Osteoblast (primary cell): ENCODE measurements at regions not wholly inside any gene's neighbourhood (a gene's known extent, or its start where the extent isn't known, plus 50 kb on each side); places are given as distances from the start of the nearest gene placed in this dataset. TPM values are rescaled to one million over a fixed set of nuclear protein-coding genes. Genes with fewer than 3 reads are reported as not detected.
A peak's percentile ranks its signal among the peaks of the same experiment; 100 is the strongest.

Experiments
- DNase-seq: peaks from one replicate; pipeline ENCODE4 v3.0.0; 2011; ENCODE audit warnings: low spot score, mixed read lengths; ENCODE audit not compliant: insufficient read length; ENCODE audit errors: missing footprints
- H2AFZ ChIP-seq: 2 replicates; pipeline ENCODE4 v1.6.0; 2011; ENCODE audit warnings: mild to moderate bottlenecking, low read length
- H3K27ac ChIP-seq: 2 replicates; pipeline ENCODE4 v1.5.1; 2011; ENCODE audit warnings: mild to moderate bottlenecking, low read depth, low read length, moderate library complexity
- H3K27me3 ChIP-seq: 2 replicates; pipeline ENCODE4 v1.6.0; 2012; ENCODE audit warnings: mild to moderate bottlenecking, control low read depth, inconsistent platforms, low read length, moderate library complexity; ENCODE audit not compliant: insufficient read depth
- H3K36me3 ChIP-seq: 2 replicates; pipeline ENCODE4 v1.5.1; 2011; ENCODE audit warnings: mild to moderate bottlenecking, low read length, control low read depth, moderate library complexity; ENCODE audit not compliant: insufficient read depth
- H3K4me1 ChIP-seq: 2 replicates; pipeline ENCODE4 v1.5.1; 2011; ENCODE audit warnings: mild to moderate bottlenecking, low read length, control low read depth, moderate library complexity; ENCODE audit not compliant: insufficient read depth
- H3K4me2 ChIP-seq: 2 replicates; pipeline ENCODE4 v1.6.0; 2011; ENCODE audit warnings: mild to moderate bottlenecking, low read length; ENCODE audit not compliant: insufficient read depth
- H3K4me3 ChIP-seq: fragments of 200-600 bp; sonication (generic); 3 replicates; pipeline ENCODE4 v1.5.1; 2012; ENCODE audit warnings: mild to moderate bottlenecking, low read length, inconsistent platforms; ENCODE audit not compliant: insufficient read depth
- H3K79me2 ChIP-seq: 2 replicates; pipeline ENCODE4 v1.6.0; 2012; ENCODE audit warnings: mild to moderate bottlenecking, low read length, control low read depth, inconsistent platforms; ENCODE audit not compliant: insufficient read depth
- H3K9me3 ChIP-seq: 2 replicates; pipeline ENCODE4 v1.5.1; 2011; ENCODE audit warnings: low read depth, low read length, control low read depth
- H4K20me1 ChIP-seq: 2 replicates; pipeline ENCODE4 v1.6.0; 2012; ENCODE audit warnings: mild to moderate bottlenecking, low read length, control low read depth; ENCODE audit not compliant: insufficient read depth
- small RNA-seq: library from RNA; depleted of rRNA; stranded (forward); fragments of <200 nt; gene quantifications from one replicate; pipeline ENCODE3, GENCODE V24; 2012
- TF ChIP-seq, protein P1 (sequence below): IDR thresholded peaks from 2 replicates; pipeline ENCODE4 v1.5.1; 2011; ENCODE audit warnings: mild to moderate bottlenecking, low read depth, low read length, moderate library complexity; ENCODE audit errors: extremely low read depth

DNA sequence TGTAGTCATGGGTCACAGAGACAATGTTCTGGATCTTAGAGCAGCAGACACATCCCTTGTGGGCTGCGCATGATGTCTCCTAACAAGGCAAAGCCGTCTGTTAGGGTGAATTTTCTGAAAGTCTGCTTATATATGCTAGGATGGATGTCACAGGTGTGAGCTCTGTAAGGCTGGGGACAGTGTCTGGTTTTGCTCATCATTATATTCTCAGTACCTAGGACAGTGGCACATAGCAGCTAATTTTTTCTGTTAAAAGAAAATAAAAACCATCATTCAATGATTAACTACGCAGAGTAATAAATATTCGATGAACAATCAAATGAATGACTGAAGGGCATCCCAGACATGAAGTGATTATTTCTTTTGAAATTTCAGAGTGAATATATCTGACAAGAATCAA lies 52.9 kb upstream of the FAM169A start:
- Histone ChIP-seq H3K4me3 (no peak overlapping the region), H3K36me3 (no peaks in the 10 kb centered on the region), H3K9me3 (no peaks in the 10 kb centered on the region), H3K4me2 (no peak overlapping the region), H3K4me1 (no peaks in the 10 kb centered on the region), H4K20me1 (no peaks in the 10 kb centered on the region), H3K27me3 (no peaks in the 10 kb centered on the region), H3K27ac (no peak overlapping the region), H2AFZ (no peak overlapping the region), H3K79me2 (no peaks in the 10 kb centered on the region)
- DNase-seq, result no peak
- TF ChIP-seq, protein P1, sequence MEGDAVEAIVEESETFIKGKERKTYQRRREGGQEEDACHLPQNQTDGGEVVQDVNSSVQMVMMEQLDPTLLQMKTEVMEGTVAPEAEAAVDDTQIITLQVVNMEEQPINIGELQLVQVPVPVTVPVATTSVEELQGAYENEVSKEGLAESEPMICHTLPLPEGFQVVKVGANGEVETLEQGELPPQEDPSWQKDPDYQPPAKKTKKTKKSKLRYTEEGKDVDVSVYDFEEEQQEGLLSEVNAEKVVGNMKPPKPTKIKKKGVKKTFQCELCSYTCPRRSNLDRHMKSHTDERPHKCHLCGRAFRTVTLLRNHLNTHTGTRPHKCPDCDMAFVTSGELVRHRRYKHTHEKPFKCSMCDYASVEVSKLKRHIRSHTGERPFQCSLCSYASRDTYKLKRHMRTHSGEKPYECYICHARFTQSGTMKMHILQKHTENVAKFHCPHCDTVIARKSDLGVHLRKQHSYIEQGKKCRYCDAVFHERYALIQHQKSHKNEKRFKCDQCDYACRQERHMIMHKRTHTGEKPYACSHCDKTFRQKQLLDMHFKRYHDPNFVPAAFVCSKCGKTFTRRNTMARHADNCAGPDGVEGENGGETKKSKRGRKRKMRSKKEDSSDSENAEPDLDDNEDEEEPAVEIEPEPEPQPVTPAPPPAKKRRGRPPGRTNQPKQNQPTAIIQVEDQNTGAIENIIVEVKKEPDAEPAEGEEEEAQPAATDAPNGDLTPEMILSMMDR, result no peak

DNA sequence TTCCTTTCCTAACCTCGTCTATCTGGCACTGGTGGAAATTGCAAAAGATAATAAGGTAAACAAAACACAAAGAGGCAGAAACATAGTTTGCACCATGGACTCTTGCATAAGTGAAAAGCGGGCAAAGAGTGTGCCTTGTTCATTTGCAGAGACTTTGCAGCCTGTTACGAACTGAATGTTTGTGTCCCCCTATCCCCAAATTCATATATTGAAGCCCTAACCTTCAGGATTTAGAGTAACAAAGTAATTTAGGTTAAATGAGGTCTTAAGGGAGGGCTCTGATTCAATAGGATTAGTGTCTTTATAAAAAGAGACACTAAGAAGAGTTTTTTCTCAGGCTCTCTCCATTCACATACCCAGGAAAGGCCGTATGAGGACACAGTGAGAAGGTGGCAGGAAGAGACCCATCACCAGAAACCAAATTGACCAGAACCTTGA lies 52.1 kb upstream of the FAM169A start:
- no peak overlapping the region for H3K27ac ChIP-seq

DNA sequence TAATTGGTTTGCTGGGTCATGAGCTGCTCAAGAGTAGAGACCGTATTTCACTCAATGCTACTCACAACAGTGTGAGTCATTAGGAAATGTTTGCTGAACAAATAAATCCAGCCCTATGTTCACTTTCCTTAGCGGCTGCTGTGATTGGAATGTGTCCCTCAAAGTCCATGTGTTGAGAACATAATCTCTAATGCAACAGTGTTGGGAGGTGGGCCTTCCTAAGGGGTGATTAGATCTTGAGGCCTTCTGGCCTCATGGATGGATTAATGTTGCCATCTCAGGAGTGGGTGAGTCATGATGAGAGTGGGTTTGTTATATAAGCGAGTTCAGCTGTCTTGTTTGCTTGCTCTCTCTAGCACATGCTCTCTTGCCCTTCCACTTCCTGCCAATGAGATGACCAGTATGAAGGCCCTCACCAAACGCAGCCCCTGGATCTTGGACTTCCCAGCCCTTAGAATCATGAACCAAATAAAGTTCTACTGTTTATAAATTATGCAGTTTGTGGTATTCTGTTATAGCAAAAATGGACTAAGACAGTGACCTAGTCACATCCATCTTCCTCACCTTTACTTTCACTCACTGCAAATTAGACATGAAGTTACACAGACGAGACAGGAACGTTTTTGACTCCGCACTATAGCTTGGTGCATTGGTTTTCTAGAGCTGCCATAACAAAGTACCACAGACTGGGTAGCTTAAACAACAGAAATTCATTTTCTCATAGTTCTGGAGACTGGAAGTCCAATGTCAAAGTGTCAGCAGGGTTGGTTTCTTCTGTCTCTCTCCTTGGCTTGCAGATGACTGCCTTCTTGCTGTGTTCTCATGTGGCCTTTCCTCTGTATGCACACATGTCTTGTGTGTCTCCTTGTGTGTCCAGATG lies 50.9 kb upstream of the FAM169A start:
- no peaks in the 10 kb centered on the region for H3K79me2 ChIP-seq
- no peaks in the 10 kb centered on the region for H3K4me1 ChIP-seq
- no peaks in the 10 kb centered on the region for H4K20me1 ChIP-seq
- H2AFZ ChIP-seq, result no peak overlapping the region
- peaks cover 7% of the 10 kb centered on the region for H3K27me3 ChIP-seq
- no peak overlapping the region for H3K4me3 ChIP-seq
- H3K4me2 ChIP-seq, result no peak overlapping the region
- H3K36me3 ChIP-seq, result no peaks in the 10 kb centered on the region
- H3K27ac ChIP-seq, result no peak overlapping the region
- DNase-seq, result peak; percentile 35
- no peaks in the 10 kb centered on the region for H3K9me3 ChIP-seq
- TF ChIP-seq, protein P1, result no peak

More for the DNA sequence above, 52.1 kb upstream of the FAM169A start:
- H3K27me3 ChIP-seq, result peaks cover 4% of the 10 kb centered on the region
- no peaks in the 10 kb centered on the region for H3K36me3 ChIP-seq
- H3K4me1 ChIP-seq, result no peaks in the 10 kb centered on the region
- no peaks in the 10 kb centered on the region for H4K20me1 ChIP-seq
- no peak overlapping the region for H2AFZ ChIP-seq
- no peaks in the 10 kb centered on the region for H3K9me3 ChIP-seq
- no peaks in the 10 kb centered on the region for H3K79me2 ChIP-seq
- no peak overlapping the region for H3K4me3 ChIP-seq
- no peak overlapping the region for H3K4me2 ChIP-seq
- TF ChIP-seq, protein P1, result no peak
- DNase-seq, result no peak

Small RNA genes lying in the stretch of these regions (small RNA-seq; reads per million reads assigned to genes)
- gene AC116337.2, result not detected
